T1000 (cell line): ENCODE measurements at regions not wholly inside any gene's neighbourhood (a gene's known extent, or its start where the extent isn't known, plus 50 kb on each side); places are given as distances from the start of the nearest gene placed in this dataset.
A peak's percentile ranks its signal among the peaks of the same experiment; 100 is the strongest.
"Not testable (repeated sequence)": the region's sequence is repeated elsewhere in the genome, so short reads cannot be mapped to it uniquely, and the experiment has no call there.

Experiments
- DNase-seq: peaks from one replicate; lab custom pipeline; 2025; ENCODE audit warnings: mixed read lengths; lab: John Stamatoyannopoulos, UW

GRCh38 chr1:233477359-233477758 is 136.5 kb upstream of the KCNK1 start:
- no peak for DNase-seq

- no peak for DNase-seq
These were observed 135.3 kb upstream of the KCNK1 start for GRCh38 chr1:233478611-233479010.

- DNase-seq: no peak
These were observed 134.6 kb upstream of the KCNK1 start for GRCh38 chr1:233479110-233479890.

GRCh38 chr1:233480198-233480597 is 133.7 kb upstream of the KCNK1 start:
- DNase-seq: no peak

- DNase-seq: no peak
These were observed 131.5 kb upstream of the KCNK1 start for GRCh38 chr1:233482388-233482787.

- no peak for DNase-seq
These were observed 128.5 kb upstream of the KCNK1 start for GRCh38 chr1:233485385-233485784.

GRCh38 chr1:233485809-233486398 is 128.0 kb upstream of the KCNK1 start:
- no peak for DNase-seq

GRCh38 chr1:233487408-233487807 is 126.5 kb upstream of the KCNK1 start:
- no peak for DNase-seq

- DNase-seq: no peak
These were observed 124.5 kb upstream of the KCNK1 start for GRCh38 chr1:233489411-233489810.

GRCh38 chr1:233490488-233490887 is 123.4 kb upstream of the KCNK1 start:
- DNase-seq: no peak

GRCh38 chr1:233491953-233492620 is 121.8 kb upstream of the KCNK1 start:
- no peak for DNase-seq

GRCh38 chr1:233496993-233497392 is 116.9 kb upstream of the KCNK1 start:
- no peak for DNase-seq

- DNase-seq: no peak
These were observed 116.2 kb upstream of the KCNK1 start for GRCh38 chr1:233497679-233498078.

- no peak for DNase-seq
These were observed 113.8 kb upstream of the KCNK1 start for GRCh38 chr1:233500106-233500505.

- DNase-seq: no peak
These were observed 110.4 kb upstream of the KCNK1 start for GRCh38 chr1:233503366-233503954.

- DNase-seq: no peak
These were observed 108.8 kb upstream of the KCNK1 start for GRCh38 chr1:233505130-233505529.

- DNase-seq: not testable (repeated sequence)
These were observed 108.0 kb upstream of the KCNK1 start for GRCh38 chr1:233505889-233506288.

- DNase-seq: no peak
These were observed 104.4 kb upstream of the KCNK1 start for GRCh38 chr1:233509526-233509925.

GRCh38 chr1:233512538-233512937 is 101.4 kb upstream of the KCNK1 start:
- no peak for DNase-seq

- no peak for DNase-seq
These were observed 100.5 kb upstream of the KCNK1 start for GRCh38 chr1:233513431-233513830.

- no peak for DNase-seq
These were observed 98.9 kb upstream of the KCNK1 start for GRCh38 chr1:233514946-233515391.

- DNase-seq: no peak
These were observed 97.2 kb upstream of the KCNK1 start for GRCh38 chr1:233516732-233517131.

GRCh38 chr1:233518344-233518743 is 95.6 kb upstream of the KCNK1 start:
- peak; percentile 2 for DNase-seq
